GM12878 (cell line): ENCODE measurements at regions not wholly inside any gene's neighbourhood (a gene's known extent, or its start where the extent isn't known, plus 50 kb on each side); places are given as distances from the start of the nearest gene placed in this dataset.

Experiments
- ATAC-seq: fragments of 200-7000 bp; cut with Tn5 transposase; 3 replicates; pipeline ENCODE4 v1.9.1; 2020; ENCODE audit warnings: mild to moderate bottlenecking, moderate library complexity
- BruUV-seq: library from RNA; stranded (reverse); fragments of 400-500 nt; replicated peaks from 2 replicates; lab custom pipeline; 2021; lab: Mats Ljungman, UMichigan
- CTCF ChIA-PET: fragments of 300-600 bp; sonication (Branson Sonifier 250); formaldehyde crosslinking; extraction: SDS; loops from one replicate; lab custom pipeline; 2021; ENCODE audit warnings: inconsistent platforms; lab: Yijun Ruan, JAX
- POLR2A ChIA-PET: fragments of 350-600 bp; formaldehyde crosslinking; extraction: SDS; loops from one replicate; lab custom pipeline; 2021; ENCODE audit warnings: inconsistent platforms; lab: Charles Lee
- RAD21 ChIA-PET: fragments of 300-600 bp; sonication (Branson Sonifier 250); formaldehyde crosslinking; loops from one replicate; lab custom pipeline; 2023; ENCODE audit warnings: antibody characterized with exemption; ENCODE audit not compliant: unreplicated experiment; lab: Charles Lee
- SMC1A ChIA-PET: fragments of 300-600 bp; sonication (Branson Sonifier 250); formaldehyde crosslinking; loops from one replicate; lab custom pipeline; 2023; ENCODE audit not compliant: unreplicated experiment, uncharacterized antibody; lab: Charles Lee
- DNase-seq: peaks from one replicate; pipeline ENCODE4 v3.0.0-alpha.2; 2011; ENCODE audit warnings: low read depth, low spot score
- FAIRE-seq: peaks from 3 replicates; lab custom pipeline; 2011; peaks lifted over from hg19 to GRCh38; lab: Jason Lieb, UNC
- H2AFZ ChIP-seq: 2 replicates; pipeline ENCODE4 v1.6.0; 2011; ENCODE audit warnings: low read depth, low read length, control low read depth; ENCODE audit not compliant: control insufficient read depth
- H3K27ac ChIP-seq: 2 replicates; pipeline ENCODE4 v1.5.1; 2011; ENCODE audit warnings: control low read depth; ENCODE audit not compliant: control insufficient read depth, insufficient read depth
- H3K27me3 ChIP-seq, 2 experiments: replicated peaks in 1 of 2; 2 replicates each; pipeline versions ENCODE4 v1.6.0 to v1.6.1; 2011; ENCODE audit warnings: low read length in 1 of 2; ENCODE audit not compliant: control insufficient read depth in 2 of 2, insufficient read depth in 2 of 2
- H3K36me3 ChIP-seq, 2 experiments: 2 replicates each; pipeline ENCODE4 v1.5.1; 2011; ENCODE audit warnings: low read length in 1 of 2; ENCODE audit not compliant: control insufficient read depth in 2 of 2, insufficient read depth in 2 of 2
- H3K4me1 ChIP-seq: 2 replicates; pipeline ENCODE4 v1.6.1; 2011; ENCODE audit warnings: mild to moderate bottlenecking, low read length, moderate library complexity, mixed read lengths; ENCODE audit not compliant: control insufficient read depth, insufficient read depth
- H3K4me2 ChIP-seq: 2 replicates; pipeline ENCODE4 v1.6.0; 2011; ENCODE audit warnings: control low read depth; ENCODE audit not compliant: control insufficient read depth, insufficient read depth
- H3K4me3 ChIP-seq: fragments of 200-600 bp; sonication (generic); 2 replicates; pipeline ENCODE4 v1.5.1; 2016
- H3K79me2 ChIP-seq: 2 replicates; pipeline ENCODE4 v1.6.0; 2011; ENCODE audit warnings: low read length; ENCODE audit not compliant: control insufficient read depth, insufficient read depth
- H3K9ac ChIP-seq: 2 replicates; pipeline ENCODE4 v1.8.0; 2011; ENCODE audit warnings: low read length, control low read depth, mixed read lengths; ENCODE audit not compliant: control insufficient read depth, insufficient read depth
- H3K9me3 ChIP-seq: replicated peaks from 3 replicates; pipeline ENCODE4 v1.5.1; 2011; ENCODE audit warnings: mild to moderate bottlenecking, low read length; ENCODE audit not compliant: control insufficient read depth, insufficient read depth
- H4K20me1 ChIP-seq: 2 replicates; pipeline ENCODE4 v1.6.0; 2011; ENCODE audit not compliant: control insufficient read depth, insufficient read depth
- BMI1 ChIP-seq: fragments of 450-650 bp; IDR thresholded peaks from 2 replicates; pipeline ENCODE4 v1.6.1; 2016; ENCODE audit warnings: mild to moderate bottlenecking, moderate library complexity, borderline replicate concordance
- CBX3 ChIP-seq: fragments of 200-600 bp; sonication (generic); IDR thresholded peaks from 2 replicates; pipeline ENCODE4 v1.6.1; 2016; ENCODE audit warnings: low read depth, borderline replicate concordance
- CEBPB ChIP-seq, 2 experiments: fragments of 150-350 bp in 1 of 2; IDR thresholded peaks; 2 replicates each; pipeline ENCODE4 v1.6.1; 2012 to 2014; ENCODE audit warnings: low read depth in 2 of 2, low read length in 2 of 2, borderline replicate concordance in 1 of 2, inconsistent platforms in 1 of 2
- CHD4 ChIP-seq: fragments of 200-600 bp; sonication (generic); IDR thresholded peaks from 2 replicates; pipeline ENCODE4 v1.6.1; 2016; ENCODE audit warnings: mild to moderate bottlenecking
- EGR1 ChIP-seq, 2 experiments: IDR thresholded peaks; 1 replicate in 1 of 2; 2 replicates in 1 of 2; pipeline ENCODE4 v1.6.1; 2011 to 2012; ENCODE audit warnings: low read depth in 2 of 2, low read length in 2 of 2, borderline replicate concordance in 1 of 2, mild to moderate bottlenecking in 1 of 2, moderate library complexity in 1 of 2
- HCFC1 ChIP-seq: fragments of 150-350 bp; IDR thresholded peaks from 2 replicates; pipeline ENCODE4 v1.6.1; 2014; ENCODE audit warnings: low read length
- JUND ChIP-seq: IDR thresholded peaks from 2 replicates; pipeline ENCODE4 v1.6.1; 2012; ENCODE audit warnings: low read depth, mild to moderate bottlenecking, low read length, improper control_type of control experiment, moderate library complexity
- LARP7 ChIP-seq: fragments of 450-650 bp; IDR thresholded peaks from 2 replicates; pipeline ENCODE4 v1.6.1; 2017; ENCODE audit warnings: mild to moderate bottlenecking
- MEF2B ChIP-seq: fragments of 450-650 bp; IDR thresholded peaks from 2 replicates; pipeline ENCODE4 v1.6.1; 2018; ENCODE audit warnings: mild to moderate bottlenecking, moderate library complexity; ENCODE audit not compliant: partially characterized antibody, poor library complexity, severe bottlenecking
- MTA3 ChIP-seq: IDR thresholded peaks from 2 replicates; pipeline ENCODE4 v1.6.1; 2012; ENCODE audit warnings: low read length, inconsistent platforms, borderline replicate concordance
- MYB ChIP-seq: fragments of 150-350 bp; IDR thresholded peaks from 2 replicates; pipeline ENCODE4 v1.6.1; 2014; ENCODE audit warnings: mild to moderate bottlenecking, low read depth, low read length, borderline replicate concordance
- PAX8 ChIP-seq: fragments of 450-650 bp; IDR thresholded peaks from 2 replicates; pipeline ENCODE4 v1.6.1; 2017; ENCODE audit warnings: mild to moderate bottlenecking, moderate library complexity
- SRF ChIP-seq, 2 experiments: IDR thresholded peaks; 2 replicates each; pipeline ENCODE4 v1.6.1; 2011; ENCODE audit warnings: low read depth in 2 of 2, low read length in 2 of 2, mild to moderate bottlenecking in 1 of 2, moderate library complexity in 1 of 2
- ZBED1 ChIP-seq: IDR thresholded peaks from 2 replicates; pipeline ENCODE4 v1.6.1; 2016; ENCODE audit warnings: borderline replicate concordance
- ZNF217 ChIP-seq: fragments of 450-650 bp; IDR thresholded peaks from 2 replicates; pipeline ENCODE4 v1.6.1; 2017; ENCODE audit warnings: antibody characterized with exemption, mild to moderate bottlenecking
- ZNF384 ChIP-seq: IDR thresholded peaks from 2 replicates; pipeline ENCODE4 v1.6.1; 2012; ENCODE audit warnings: low read depth, mild to moderate bottlenecking, low read length, improper control_type of control experiment, borderline replicate concordance
- ZSCAN29 ChIP-seq: fragments of 450-650 bp; IDR thresholded peaks from 2 replicates; pipeline ENCODE4 v1.6.1; 2017; ENCODE audit warnings: mild to moderate bottlenecking, moderate library complexity
- WGBS: methylation state at CpG from one replicate; pipeline ENCODE4 v1.1.6; 2016; ENCODE audit warnings: low lambda C conversion rate; ENCODE audit not compliant: insufficient replicate concordance, insufficient coverage; ENCODE audit errors: missing lambda C conversion rate; 5-methylcytosine and 5-hydroxymethylcytosine counted together
- in situ Hi-C: fragments of 300-500 bp; cut with MboI; formaldehyde crosslinking; loops from 9 replicates; pipeline ENCODE4 v1.14.3; 2018; ENCODE audit warnings: mixed read lengths
- intact Hi-C: fragments of 100-400 bp; cut with micrococcal nuclease; formaldehyde crosslinking; loops from one replicate; pipeline ENCODE4 v1.14.2; 2022; ENCODE audit not compliant: unreplicated experiment
- TF ChIP-seq, protein P1 (sequence below): fragments of 450-650 bp; IDR thresholded peaks from 2 replicates; pipeline ENCODE4 v1.6.1; 2016; ENCODE audit warnings: mild to moderate bottlenecking
- TF ChIP-seq, protein P2 (sequence below): fragments of 450-650 bp; IDR thresholded peaks from 2 replicates; pipeline ENCODE4 v1.6.1; 2017; ENCODE audit warnings: low read depth, mild to moderate bottlenecking, moderate library complexity

DNA sequence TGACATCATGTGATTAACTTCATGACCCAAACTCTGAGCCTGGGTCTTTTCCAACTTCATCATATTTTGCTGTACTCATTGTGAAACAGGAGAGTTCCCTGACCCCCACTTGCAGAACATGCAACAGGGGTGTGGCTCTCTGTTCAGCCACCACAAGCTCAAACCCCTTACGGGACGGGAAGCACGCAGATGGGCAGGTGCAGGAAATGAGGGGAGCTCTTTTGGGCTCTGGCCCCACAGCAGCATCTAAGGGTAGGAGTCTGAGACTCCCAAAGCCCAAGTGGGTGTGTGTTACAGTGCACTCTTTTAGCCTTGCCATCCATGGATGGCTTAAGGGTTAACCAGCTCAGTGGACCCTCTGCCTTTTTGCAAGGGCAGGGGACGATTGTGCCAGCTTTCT is 599.5 kb upstream of the SMIM31 start:
- Histone ChIP-seq H3K4me3 (no peak overlapping the region), H3K27ac (no peak overlapping the region), H3K36me3 (no peaks in the 10 kb centered on the region), H3K27me3 (no peaks in the 10 kb centered on the region), H3K9me3 (no peaks in the 10 kb centered on the region), H4K20me1 (no peaks in the 10 kb centered on the region), H3K4me2 (no peak overlapping the region), H3K79me2 (no peaks in the 10 kb centered on the region), H3K9ac (no peak overlapping the region), H3K4me1 (no peaks in the 10 kb centered on the region), H2AFZ (no peak overlapping the region)
- ATAC-seq (no peak; the same call in 2 of the 3 replicates), FAIRE-seq (no peak), DNase-seq (no peak)
- TF ChIP-seq CEBPB (IDR thresholded peaks at IDR 0.05; ENCODE audit: borderline replicate concordance in 1 of 2, low read depth in 2 of 2, low read length in 2 of 2) = no peak
- TF ChIP-seq PAX8 = no peak
- TF ChIP-seq MEF2B = no peak
- no peak for TF ChIP-seq ZNF384
- TF ChIP-seq SRF (IDR thresholded peaks at IDR 0.05; ENCODE audit: low read depth in 2 of 2, low read length in 2 of 2) = no peak
- no peak for TF ChIP-seq EGR1 (IDR thresholded peaks at IDR 0.05; ENCODE audit: borderline replicate concordance in 1 of 2, low read depth in 2 of 2, low read length in 2 of 2)
- no peak for TF ChIP-seq HCFC1
- TF ChIP-seq CHD4 = no peak
- no peak for TF ChIP-seq ZBED1
- TF ChIP-seq ZNF217 = no peak
- TF ChIP-seq, protein P1, sequence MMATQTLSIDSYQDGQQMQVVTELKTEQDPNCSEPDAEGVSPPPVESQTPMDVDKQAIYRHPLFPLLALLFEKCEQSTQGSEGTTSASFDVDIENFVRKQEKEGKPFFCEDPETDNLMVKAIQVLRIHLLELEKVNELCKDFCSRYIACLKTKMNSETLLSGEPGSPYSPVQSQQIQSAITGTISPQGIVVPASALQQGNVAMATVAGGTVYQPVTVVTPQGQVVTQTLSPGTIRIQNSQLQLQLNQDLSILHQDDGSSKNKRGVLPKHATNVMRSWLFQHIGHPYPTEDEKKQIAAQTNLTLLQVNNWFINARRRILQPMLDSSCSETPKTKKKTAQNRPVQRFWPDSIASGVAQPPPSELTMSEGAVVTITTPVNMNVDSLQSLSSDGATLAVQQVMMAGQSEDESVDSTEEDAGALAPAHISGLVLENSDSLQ = no peak
- TF ChIP-seq ZSCAN29 = no peak
- TF ChIP-seq, protein P2, sequence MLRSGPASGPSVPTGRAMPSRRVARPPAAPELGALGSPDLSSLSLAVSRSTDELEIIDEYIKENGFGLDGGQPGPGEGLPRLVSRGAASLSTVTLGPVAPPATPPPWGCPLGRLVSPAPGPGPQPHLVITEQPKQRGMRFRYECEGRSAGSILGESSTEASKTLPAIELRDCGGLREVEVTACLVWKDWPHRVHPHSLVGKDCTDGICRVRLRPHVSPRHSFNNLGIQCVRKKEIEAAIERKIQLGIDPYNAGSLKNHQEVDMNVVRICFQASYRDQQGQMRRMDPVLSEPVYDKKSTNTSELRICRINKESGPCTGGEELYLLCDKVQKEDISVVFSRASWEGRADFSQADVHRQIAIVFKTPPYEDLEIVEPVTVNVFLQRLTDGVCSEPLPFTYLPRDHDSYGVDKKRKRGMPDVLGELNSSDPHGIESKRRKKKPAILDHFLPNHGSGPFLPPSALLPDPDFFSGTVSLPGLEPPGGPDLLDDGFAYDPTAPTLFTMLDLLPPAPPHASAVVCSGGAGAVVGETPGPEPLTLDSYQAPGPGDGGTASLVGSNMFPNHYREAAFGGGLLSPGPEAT = no peak
- no peak for TF ChIP-seq JUND
- TF ChIP-seq CBX3 = no peak
- TF ChIP-seq LARP7 = no peak
- TF ChIP-seq BMI1 = no peak
- TF ChIP-seq MYB = no peak
- no peak for TF ChIP-seq MTA3
- intact Hi-C loops = no loop called here
- ChIA-PET POLR2A (interaction anchor here (0.5 kb wide), 1 partner anchor 491 kb away, joined by 3 read pairs; no protein-coding TSS in a partner anchor), SMC1A (no interaction called here), RAD21 (no interaction called here), CTCF (no interaction called here)
- 0% methylated on average over 4 of the region's 4 CpGs for WGBS
- in situ Hi-C loops = no loop called here
- BruUV-seq = no TSS peak
